GM21717 (cell line): ENCODE measurements at regions not wholly inside any gene's neighbourhood (a gene's known extent, or its start where the extent isn't known, plus 50 kb on each side); places are given as distances from the start of the nearest gene placed in this dataset.

Experiments
- ATAC-seq: cut with Tn5 transposase; IDR thresholded peaks from one replicate; pipeline ENCODE4 v1.9.1; 2021; ENCODE audit warnings: mild to moderate bottlenecking, moderate library complexity; ENCODE audit not compliant: unreplicated experiment

DNA sequence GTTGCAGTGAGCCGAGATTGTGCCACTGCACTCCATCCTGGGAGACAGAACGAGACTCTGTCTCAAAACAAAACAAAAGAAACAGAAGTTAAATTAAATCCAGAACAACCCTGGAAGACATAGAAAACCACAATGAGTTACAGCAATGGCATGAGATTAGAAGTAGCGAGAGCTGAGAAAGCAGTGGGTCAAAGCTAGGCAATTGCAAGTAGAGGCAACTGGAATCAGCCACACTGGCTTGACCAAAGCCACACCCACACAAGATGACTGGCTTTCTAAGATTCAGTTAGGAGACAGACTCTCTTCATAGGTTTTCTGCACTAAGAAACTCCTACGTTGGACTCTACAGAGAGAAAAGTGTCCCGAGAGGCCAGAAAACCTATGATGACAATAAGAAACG, 443.0 kb downstream of the GPM6A start:
- no peak for ATAC-seq

DNA sequence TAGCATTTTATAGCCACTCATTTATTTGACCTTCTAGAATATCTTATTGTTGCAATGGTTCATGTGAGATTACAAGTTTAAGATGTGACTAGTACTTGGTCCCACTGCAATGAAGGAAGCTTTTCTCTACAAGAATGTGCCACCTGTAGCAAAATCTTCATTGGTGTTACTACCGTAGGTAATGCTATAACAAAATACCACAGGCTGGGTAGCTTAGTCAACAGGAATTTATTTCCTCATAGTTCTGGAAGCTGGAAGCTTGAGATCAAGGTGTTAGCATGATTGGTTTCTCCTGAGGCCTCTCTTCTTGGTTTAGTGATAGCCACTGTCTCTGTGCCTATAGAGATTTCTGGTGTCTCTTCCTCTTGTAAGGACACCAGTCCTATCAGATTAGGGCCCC, 441.0 kb downstream of the GPM6A start:
- ATAC-seq, result no peak

DNA sequence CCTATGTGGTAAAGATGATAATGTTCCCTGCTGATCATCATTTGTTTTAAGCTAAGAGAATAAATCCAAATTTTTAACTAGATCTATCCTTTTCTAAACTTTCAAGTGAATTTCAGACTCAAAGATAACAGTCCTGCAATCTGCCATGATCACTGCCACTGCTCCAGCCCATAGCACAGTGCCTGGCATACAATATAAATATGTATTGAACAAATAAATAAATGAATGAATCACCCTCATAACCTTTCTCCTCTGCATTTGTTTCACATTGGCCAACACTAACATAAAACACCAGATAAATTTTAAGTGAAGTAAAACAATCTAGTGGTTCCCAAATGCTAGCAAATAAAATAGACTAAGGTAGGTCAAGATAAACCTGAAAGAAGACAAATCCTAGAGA, 439.0 kb downstream of the GPM6A start:
- no peak for ATAC-seq

DNA sequence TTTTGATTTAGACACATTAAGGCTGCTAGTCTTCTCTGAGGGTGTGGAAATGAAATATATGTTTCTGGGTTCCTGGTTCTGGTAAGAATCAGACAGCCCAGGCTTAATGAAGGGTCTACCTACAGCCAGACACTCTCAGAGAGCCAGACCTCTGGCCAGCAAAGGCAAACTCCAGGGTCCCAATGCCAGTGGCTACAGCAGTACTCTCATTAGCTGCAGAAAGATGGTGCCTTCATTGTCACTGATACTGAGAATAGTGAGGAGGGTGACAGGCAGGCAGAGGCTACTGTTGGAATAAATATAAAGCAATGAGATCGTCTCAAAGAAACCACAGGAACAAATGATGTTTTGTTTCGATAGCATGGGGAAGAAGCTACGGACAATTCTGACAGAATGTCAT, 437.6 kb downstream of the GPM6A start:
- no peak for ATAC-seq

DNA sequence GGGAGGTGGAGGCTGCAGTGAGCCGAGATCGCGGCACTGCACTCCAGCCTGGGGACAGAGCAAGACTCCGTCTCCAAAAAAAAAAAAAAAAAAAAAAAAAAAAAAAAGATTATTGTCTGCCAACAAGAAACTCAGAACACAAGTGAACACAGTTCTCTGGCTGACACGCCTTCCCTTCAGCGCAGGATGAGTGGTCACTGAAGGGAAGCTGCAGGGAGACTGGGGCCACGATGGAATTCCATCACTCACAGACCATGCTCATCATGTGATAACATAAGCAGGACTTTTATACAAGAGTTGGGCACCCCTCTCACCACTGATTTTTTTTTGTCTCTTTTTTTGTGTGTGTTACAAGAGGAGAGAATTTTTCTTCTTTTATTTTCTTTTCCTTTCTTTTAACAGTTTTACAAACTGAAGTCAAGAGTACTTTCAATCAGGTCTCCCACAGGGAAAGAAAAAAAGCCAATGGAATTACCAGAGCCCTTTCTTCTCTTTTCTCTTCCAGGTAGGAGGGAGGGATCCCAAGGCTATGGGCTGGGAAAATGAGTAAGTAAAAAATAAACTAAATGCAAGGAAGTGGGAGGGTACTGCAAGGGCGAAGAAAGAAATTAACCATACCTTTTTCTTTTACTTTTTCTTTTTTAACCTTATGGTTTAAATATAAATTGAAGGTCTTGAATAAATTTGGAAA, 435.6 kb downstream of the GPM6A start:
- ATAC-seq, result no peak

DNA sequence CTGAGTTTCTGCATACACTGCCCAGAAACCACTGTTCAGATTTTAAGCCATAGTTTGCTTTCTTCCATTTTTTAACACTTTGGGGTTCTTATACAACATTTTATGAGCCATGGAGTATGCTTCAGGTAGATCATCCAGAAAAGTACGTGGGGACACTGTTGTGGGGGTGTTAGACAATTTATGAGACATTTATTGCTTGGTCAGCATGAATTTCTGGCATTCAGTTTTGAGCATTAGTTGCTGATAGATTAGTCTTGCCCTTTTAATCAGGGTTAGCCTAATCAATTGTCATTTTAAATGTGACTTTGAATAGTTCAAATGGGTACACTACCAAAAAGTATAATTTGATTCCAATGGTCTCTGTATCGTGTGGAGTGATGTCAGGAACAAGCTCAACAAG, 434.9 kb downstream of the GPM6A start:
- no peak for ATAC-seq

DNA sequence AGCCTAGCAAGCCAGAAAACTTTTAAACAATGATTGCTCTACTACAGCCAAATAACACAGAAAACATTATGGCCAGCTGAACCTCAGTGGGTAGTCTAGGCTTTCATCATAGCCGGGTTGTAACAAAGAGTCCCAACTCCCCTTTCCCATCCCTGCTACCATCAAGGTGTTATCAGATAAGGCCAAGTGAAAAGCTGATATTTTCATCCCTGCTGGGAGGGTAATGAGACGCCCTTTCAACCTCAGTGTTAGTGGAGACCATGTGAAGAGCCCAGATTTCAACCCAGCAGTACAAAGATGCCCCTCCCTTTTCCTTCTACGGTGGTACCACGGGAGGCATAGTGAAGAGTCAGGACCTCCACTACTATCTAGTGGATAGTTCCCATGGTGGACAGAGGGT, 433.7 kb downstream of the GPM6A start:
- no peak for ATAC-seq

DNA sequence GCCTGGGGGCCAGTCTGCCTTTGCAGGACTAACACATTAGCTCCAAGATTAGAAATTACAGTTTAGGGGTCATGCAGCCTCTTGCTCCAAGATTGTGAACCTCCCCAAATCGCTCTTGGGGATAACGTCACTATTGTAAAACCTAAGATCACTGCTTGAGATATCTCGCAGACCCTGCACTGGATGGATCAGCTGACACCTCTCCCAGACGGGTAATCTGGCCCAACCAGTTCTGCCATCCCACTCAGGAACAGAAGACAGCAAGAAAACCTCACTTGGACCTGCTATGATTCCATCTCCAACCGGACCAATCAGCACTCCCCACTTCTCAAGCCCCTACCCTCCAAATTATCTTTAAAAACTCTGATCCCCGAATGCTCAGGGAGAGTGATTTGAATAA, 431.2 kb downstream of the GPM6A start:
- no peak for ATAC-seq

DNA sequence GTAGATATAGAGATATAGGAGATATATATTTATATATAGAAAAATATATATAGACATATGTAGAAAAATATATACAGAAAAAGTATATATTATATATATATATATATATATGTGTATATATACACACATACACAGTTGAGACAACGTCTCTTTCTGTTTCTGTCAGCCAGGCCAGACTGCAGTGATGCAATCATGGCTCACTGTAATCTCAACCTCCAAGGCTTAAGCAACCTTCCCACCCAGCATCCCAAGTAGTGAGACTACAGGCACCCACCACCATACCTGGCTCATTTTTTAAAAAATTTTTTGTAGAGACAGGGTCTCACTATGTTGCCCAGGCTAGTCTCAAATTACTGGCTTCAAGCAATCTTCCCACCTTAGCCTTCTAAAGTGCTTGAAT, 426.3 kb downstream of the GPM6A start:
- no peak for ATAC-seq

DNA sequence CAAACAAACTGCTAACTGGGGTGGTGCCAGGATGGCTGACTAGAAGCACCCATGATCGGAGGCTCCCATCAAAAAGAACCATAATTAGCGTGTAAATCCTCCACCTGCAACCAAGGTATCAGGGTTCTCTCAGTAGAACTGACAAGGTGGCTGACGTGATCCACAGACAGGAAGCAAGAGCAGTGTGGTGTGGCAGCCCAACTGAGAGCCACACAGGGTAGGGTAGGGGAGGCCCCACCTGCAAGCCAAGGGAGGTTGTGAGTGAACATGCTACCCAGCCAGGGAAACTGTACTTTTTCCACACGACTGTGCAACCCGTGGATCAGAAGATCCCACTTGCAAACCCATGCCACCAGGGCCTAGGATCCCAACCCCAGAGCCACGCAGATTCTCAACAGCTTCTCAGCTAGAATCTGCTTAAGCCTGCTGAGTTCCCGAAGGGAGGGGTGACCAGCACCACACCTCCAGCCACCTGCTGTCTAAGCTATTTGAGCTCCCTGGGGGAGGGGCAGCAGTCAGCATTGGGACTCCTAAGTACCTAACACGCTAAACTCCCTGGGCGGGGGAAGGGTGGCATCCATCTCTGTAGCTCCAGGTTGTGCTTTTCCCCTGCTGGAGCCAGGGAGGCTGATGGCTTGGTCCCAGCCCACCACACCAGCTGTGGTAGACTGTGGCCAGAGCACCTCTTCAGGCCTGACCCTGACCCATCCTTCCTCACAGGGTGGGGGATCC, 425.1 kb downstream of the GPM6A start:
- no peak for ATAC-seq

DNA sequence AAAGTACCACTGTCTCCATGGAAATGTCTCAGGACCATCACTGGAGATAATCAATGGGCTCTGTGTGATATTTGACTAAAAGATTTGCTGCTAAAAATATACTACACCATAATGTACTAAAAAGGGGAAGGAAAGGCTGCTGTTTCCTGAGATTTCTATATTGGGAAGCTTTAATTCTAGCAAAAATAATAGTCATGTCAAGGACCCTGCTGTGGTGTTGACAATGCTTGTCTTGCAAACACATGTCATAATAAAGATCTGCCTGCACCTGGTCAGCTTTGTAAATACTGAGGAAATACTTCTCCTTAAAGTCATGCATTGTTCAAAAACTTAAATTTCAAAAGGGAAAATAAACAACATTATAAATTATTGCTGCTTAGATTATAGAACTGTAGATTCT, 417.9 kb downstream of the GPM6A start:
- no peak for ATAC-seq

DNA sequence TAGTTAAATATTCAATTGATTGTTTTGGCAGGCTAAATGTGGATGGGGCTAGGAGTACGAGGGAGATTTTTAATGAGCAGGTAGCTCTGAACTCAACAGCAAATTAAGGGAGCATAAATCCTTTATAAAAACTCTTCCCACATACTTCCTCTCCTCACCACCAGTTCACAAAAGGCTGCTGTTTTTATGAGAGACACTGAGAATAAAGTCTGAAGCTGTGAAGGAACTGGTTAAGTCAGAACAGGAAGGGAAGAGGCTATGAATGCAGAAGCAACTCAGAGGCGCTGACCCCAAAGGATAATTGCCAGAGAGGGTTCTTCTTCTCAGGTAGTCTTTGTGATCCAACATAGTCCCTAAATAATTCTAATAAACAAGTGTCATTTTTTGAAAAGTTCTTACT, 406.1 kb downstream of the GPM6A start:
- ATAC-seq, result no peak

DNA sequence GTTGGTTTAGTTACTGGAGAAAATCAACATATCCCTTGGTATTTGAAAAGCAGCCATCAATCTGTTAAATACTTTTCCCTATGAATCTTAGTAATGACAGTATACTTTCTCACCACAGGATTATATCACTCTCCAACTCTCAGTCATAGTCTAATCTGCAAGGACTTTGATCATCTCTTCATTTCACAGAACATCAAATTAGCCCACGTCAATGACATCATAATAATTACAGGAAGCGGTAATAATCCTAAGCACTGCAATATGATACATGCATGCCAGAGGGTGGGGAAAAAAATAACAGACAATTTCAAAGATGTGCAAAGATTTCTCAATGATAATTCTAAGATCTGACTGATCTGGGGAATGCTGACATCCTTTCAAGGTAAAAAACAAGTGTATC, 404.1 kb downstream of the GPM6A start:
- ATAC-seq, result no peak

DNA sequence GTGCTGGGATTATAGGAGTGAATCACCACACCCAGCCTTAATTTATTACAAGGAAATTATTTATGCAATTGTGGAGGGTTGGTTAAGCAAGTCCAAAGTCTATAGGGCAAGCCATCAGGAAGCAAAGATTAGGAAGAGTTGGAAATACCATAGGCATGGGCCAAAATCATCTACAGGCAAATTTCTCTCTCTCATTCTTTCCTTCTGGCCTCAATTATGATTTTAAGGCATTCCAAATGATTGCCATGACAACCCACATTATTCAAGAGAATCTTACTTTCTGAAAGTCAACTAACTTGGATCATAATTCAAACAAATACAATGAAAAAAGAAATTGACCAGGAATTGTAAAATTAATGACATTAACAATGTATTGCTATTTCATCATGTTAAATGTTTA, 400.8 kb downstream of the GPM6A start:
- no peak for ATAC-seq

DNA sequence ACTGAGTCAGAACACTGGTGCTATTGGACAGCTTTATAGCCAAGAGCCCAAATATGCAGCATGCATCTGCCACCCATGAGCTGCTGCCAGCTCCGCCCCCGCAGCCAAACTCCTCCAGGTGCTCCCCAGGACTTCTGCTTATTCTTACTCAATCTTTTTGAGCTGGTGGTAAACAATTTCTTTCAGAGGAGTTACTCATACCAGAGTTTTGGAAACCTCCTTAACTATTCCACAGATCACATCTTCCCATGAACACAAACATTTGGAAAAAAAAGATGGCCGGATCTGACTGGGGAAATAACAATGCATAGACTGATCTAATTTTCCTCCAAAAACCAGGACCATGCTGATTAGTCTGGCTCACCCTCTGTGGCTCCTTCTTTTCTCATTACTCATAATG, 399.9 kb downstream of the GPM6A start:
- ATAC-seq, result no peak

DNA sequence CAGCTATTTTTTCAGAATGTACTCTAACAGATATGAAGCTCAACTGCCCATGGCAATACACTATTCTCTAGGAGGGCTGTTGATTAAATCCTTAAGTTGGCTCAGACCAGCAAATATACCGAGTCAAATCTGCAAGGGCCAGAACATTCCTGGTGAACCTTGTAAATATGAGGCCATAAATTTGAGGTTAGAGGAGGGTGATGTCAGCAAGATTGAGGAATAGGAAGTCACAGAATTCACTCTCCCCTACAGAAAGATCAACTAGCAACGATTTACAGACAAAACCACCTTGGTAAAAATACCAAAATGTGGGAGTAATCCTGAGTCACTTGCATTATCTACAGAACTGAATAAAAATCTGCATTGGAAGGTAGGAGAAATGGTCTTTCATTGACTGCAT, 399.3 kb downstream of the GPM6A start:
- ATAC-seq, result no peak

DNA sequence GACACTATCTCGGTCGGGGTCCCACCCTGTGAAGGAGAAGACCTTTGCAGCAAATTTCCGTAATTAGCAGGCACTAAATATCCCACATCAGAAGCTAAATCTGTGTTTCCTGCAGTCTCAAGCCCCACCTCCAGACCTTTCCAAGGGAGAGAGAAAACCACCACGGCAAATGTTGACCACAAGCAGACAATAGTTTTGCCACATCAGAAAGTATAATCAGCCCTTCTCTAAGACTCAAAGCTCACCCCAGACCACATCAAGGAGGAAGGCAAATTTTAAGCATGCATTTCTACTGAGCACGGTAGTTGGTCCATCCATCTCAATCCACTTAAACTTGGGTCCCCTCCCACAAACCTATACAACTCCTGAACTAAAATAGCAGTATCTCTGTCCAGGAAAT, 398.5 kb downstream of the GPM6A start:
- no peak for ATAC-seq

DNA sequence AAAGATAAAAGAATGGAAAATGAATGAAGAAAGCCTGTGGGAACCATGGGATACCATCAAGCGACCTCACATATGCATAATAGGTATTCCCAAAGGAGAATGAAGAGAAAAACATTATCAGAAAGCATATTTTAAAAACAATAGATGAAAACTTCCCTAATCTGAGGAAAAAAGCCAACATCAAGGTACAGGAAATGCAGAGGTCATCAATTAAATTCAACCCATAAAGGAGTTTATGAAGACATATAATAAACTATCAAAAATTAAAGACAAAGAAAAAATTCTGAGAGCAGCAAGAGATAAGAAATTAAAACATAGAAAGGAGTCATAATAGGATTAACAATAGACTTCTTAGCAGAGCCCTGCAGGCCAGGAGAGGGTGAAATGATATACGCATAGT, 397.5 kb downstream of the GPM6A start:
- ATAC-seq, result no peak

DNA sequence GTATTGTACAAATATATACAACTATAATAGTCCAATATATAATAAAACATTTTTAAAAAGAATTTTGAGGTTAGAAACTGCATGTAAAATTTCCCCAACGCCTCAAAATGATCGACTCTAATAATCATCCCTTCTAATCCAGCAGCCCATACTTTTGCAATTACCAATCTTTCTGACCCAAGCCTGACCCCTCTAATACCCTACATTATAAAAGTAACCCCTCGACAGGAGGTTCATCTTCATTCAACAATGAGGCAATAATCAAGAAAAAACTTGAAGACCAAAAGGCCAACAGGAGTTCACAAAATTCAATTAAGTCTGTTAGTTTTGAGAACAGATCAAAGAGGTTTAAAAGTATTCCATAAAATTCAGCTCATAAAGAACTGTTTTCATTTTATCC, 393.5 kb downstream of the GPM6A start:
- ATAC-seq, result no peak

DNA sequence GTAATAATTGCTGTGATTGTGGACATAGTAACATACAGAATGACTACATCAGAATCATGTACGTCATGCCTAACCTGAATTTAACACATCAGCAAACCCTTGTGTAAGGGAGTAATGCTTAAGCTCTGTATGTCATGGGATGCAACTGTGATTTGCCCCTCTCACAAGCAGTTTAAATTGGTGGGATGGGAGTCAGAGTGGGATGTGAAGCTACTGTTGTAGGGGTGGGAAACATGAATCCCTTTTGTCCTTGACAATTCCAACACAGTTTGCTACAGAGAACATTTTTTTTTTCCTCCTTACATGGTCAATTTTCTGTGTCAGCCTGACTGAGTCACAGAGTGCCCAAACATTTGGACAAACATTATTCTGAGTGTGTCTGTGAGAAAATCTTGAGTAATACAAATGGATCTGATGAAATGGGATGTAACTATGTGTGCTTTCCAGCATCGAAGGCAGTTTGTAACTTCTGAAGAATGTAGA, 392.8 kb downstream of the GPM6A start:
- ATAC-seq, result no peak

DNA sequence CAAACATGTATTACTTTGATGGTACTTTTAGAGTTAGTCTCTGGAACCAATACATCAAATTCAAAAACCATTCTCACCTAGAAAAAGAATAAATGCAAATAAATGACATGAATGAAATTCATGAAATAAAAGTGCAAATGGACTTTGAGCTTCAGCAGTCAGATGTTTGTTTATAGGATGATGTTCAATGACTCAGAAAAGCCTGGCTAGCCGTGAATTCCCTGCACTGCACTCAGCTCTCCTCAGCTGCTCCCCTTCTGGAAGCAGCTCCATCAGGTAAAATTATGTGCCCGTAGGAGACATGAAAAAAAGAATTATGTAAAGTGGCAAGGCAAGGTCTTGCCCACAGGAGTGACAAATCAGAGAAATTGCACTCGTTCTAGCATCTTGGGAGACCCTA, 390.6 kb downstream of the GPM6A start:
- no peak for ATAC-seq

DNA sequence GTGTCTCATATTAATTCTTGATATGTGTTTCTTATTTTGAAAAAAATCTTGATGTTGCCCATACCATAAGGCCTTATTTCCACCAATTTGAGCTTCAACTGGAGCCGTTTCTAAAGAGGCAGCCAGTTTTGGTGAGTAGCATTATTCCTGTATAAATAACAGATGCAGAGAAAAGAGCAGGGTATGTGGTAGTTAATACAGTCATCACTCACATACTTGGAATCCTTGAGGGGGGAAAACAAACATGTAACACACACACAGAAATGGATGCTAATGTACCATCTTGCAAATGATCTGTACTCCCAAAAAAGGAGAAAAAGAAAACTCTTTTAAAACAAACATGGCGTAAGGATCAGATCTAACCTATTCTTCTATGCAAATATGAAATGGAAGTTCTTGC, 389.7 kb downstream of the GPM6A start:
- no peak for ATAC-seq

DNA sequence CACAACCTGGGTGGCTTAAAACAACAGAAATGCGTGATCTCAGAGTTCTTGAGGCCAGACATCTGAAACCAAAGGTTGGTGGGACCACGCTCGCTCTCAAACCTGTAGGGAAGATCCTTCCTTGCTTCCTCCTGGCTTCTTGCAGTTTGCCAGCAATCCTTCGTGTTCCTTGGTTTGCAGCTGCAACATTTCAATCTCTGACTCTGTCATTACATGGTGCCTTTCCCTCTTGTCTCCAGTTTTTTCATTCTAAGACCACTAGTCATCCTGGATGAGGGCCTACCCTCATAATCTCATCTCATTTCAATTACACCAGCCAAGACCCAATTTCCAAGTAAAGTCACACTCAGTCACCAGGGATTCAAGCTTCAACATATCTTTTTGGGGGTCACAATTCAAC, 388.0 kb downstream of the GPM6A start:
- ATAC-seq, result no peak
